ENCODE measurements at regions not wholly inside any gene's neighbourhood (a gene's known extent, or its start where the extent isn't known, plus 50 kb on each side); places are given as distances from the start of the nearest gene placed in this dataset.

- FAIRE-seq (no peak), DNase-seq (ENCODE audit: low read depth, low spot score) (no peak), ATAC-seq (no peak)
- ChIA-PET CTCF (interaction anchor here (1.3 kb wide), 3 partner anchors 14 to 51 kb away, joined by 3 to 6 read pairs (median 4); no protein-coding TSS in a partner anchor), RAD21 (ENCODE audit: unreplicated experiment) (no interaction called here), POLR2A (no interaction called here), SMC1A (ENCODE audit: uncharacterized antibody, unreplicated experiment) (interaction anchor here (0.7 to 2.2 kb wide), 9 partner anchors 8 to 61 kb away, joined by 3 to 8 read pairs (median 3); no protein-coding TSS in a partner anchor)
- Histone ChIP-seq H3K27ac (ENCODE audit: control insufficient read depth, insufficient read depth) (no peak overlapping the region), H3K4me3 (no peak overlapping the region), H2AFZ (ENCODE audit: control insufficient read depth, low read depth, low read length) (no peak overlapping the region), H4K20me1 (ENCODE audit: control insufficient read depth, insufficient read depth) (no peaks in the 10 kb centered on the region), H3K9ac (ENCODE audit: control insufficient read depth, insufficient read depth, low read length) (no peak overlapping the region), H3K27me3 (replicated peaks in 1 of 2; ENCODE audit: control insufficient read depth in 2 of 2, insufficient read depth in 2 of 2, low read length in 1 of 2) (no peaks in the 10 kb centered on the region), H3K4me1 (ENCODE audit: control insufficient read depth, insufficient read depth, low read length) (peaks cover 19% of the 10 kb centered on the region), H3K36me3 (ENCODE audit: control insufficient read depth in 2 of 2, insufficient read depth in 2 of 2, low read length in 1 of 2) (no peaks in the 10 kb centered on the region), H3K79me2 (ENCODE audit: control insufficient read depth, insufficient read depth, low read length) (no peaks in the 10 kb centered on the region), H3K4me2 (ENCODE audit: control insufficient read depth, insufficient read depth) (no peak overlapping the region), H3K9me3 (replicated peaks; ENCODE audit: control insufficient read depth, insufficient read depth, low read length) (no peaks in the 10 kb centered on the region)
- in situ Hi-C loops (cut with MboI): no loop called here
- BruUV-seq (replicated peaks): no TSS peak
- 92% methylated on average over 22 of the region's 22 CpGs for WGBS (ENCODE audit: insufficient coverage, insufficient replicate concordance, low lambda C conversion rate, missing lambda C conversion rate)
- intact Hi-C loops (cut with micrococcal nuclease; ENCODE audit: unreplicated experiment): no loop called here
- no peak for TF ChIP-seq BHLHE40 (IDR thresholded peaks at IDR 0.05; ENCODE audit: borderline replicate concordance in 1 of 2, low read depth in 2 of 2, low read length in 1 of 2)
- TF ChIP-seq ZSCAN29 (IDR thresholded peaks at IDR 0.05): no peak
- TF ChIP-seq GABPA (IDR thresholded peaks at IDR 0.05; ENCODE audit: low read depth): no peak
- TF ChIP-seq CBFB (IDR thresholded peaks at IDR 0.05; ENCODE audit: low read depth): no peak
- no peak for TF ChIP-seq IRF5 (IDR thresholded peaks at IDR 0.05; ENCODE audit: borderline replicate concordance)
- TF ChIP-seq RAD21 (IDR thresholded peaks at IDR 0.05; ENCODE audit: insufficient read depth, low read depth, low read length): no peak
- TF ChIP-seq PAX8 (IDR thresholded peaks at IDR 0.05): no peak
- no peak for TF ChIP-seq ZNF622 (IDR thresholded peaks at IDR 0.05)
- no peak for TF ChIP-seq RCOR1 (conservative IDR thresholded peaks at IDR 0.05; ENCODE audit: low read depth, low read length)
- TF ChIP-seq CBX3 (IDR thresholded peaks at IDR 0.05; ENCODE audit: borderline replicate concordance, low read depth): no peak
- TF ChIP-seq USF1 (IDR thresholded peaks at IDR 0.05; ENCODE audit: borderline replicate concordance, extremely low read length, insufficient read depth, low read depth, low read length): no peak
- TF ChIP-seq MEF2B (IDR thresholded peaks at IDR 0.05; ENCODE audit: partially characterized antibody, poor library complexity, severe bottlenecking): no peak
- TF ChIP-seq RELA (IDR thresholded peaks at IDR 0.05; ENCODE audit: borderline replicate concordance, partially characterized antibody): no peak
- no peak for TF ChIP-seq MYB (IDR thresholded peaks at IDR 0.05; ENCODE audit: borderline replicate concordance, low read depth, low read length)
These were observed 245.8 kb downstream of the ETS1 start for GRCh38 chr11:128341280-128342248.

Measured in GM12878 (cell line).